ENCODE measurements at regions not wholly inside any gene's neighbourhood (a gene's known extent, or its start where the extent isn't known, plus 50 kb on each side); places are given as distances from the start of the nearest gene placed in this dataset.

GRCh38 chr2:6454286-6454990, 411.3 kb downstream of the CMPK2 start:
- no peak for DNase-seq (ENCODE audit: low spot score)
- intact Hi-C loops (cut with DNase I): no loop called here

GRCh38 chr2:6459138-6459537, 406.6 kb downstream of the CMPK2 start:
- intact Hi-C loops (cut with DNase I): no loop called here
- DNase-seq (ENCODE audit: low spot score): no peak

DNA sequence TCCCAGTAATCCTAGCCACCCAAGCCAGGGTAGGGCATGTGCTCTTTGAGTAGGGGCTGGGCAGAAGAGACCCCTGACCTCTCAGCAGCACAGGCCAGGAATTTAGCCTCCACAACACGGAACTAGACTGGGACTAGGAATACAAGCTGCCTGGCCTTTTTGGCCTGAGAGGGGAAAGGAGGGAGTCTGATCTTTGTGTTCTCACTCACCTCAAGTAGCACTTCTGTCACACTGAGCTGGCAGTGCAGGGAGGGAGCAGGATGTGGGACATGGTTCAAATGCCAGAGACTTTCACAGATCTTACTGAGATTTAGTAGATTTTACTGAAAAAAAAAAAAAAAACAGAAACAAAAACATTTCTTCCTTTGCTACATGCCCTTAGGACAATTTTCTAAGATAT, 395.2 kb downstream of the CMPK2 start:
- DNase-seq (ENCODE audit: low spot score): no peak

DNA sequence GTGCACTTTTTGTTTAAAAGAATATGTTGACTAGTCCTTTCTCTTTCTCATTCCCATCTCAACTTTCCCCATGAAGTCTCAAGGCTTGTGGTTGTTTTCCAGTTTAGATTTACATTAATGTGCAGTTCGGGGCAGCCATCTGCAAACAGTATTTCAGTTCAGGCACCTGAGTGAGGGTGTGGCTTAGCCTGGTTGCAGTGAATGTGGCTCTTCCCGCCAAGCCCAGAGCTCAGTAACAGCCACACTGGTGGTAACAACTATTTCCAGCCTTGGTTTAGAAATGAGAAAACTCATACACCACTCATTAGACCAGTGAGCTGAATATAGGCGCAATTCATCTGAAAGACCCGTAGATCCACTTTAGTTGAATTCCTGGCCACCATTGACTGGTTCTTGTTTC, 394.3 kb downstream of the CMPK2 start:
- intact Hi-C loops (cut with DNase I): no loop called here
- DNase-seq (ENCODE audit: low spot score): no peak

More for the DNA sequence above, 395.2 kb downstream of the CMPK2 start:
- intact Hi-C loops (cut with DNase I): no loop called here

DNA sequence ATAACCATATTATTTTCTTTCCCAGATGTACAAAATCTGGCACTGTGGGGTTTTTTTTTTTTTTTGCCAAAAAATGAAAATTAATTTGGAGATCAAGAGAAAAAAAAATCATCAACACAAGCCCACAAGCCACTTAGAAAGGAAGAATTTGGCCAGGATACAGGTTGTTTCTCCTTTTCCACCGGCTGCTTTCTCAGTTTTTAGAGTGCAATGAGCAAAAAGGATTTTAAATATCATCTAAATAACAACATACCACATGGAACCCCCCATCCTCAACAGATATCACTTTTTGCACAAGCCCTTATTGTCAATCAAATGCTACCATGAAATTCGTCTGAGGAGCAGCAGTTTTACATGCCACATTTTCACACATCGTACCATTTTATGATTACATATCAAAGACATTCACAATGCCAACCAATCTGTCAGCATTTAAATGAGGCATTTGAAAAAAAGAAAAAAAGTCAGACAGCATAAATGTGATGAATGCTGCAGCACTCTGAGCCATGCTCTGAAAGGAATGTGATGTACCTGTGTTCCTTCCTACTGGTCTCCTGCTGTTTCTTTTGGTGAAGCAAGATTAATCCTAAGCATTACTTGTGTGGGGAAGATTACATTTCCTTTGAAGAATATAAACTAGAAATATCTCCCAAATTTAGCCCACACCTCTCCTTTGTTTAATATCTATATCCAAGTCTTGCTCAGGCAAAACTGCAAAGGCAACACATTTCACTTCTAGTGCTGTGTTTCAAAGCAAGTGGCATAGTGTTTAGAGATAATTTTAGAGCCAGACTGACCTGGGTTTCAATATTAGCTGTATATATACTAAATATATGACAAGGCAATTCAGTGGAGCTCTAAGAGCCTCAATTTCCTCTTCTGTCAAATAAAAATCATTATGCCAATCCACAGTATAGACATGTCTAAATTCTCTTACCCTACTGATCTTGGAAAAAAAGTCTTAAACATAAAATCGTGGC, 391.3 kb downstream of the CMPK2 start:
- no peak for DNase-seq (ENCODE audit: low spot score)

GRCh38 chr2:6475155-6475940, 390.4 kb downstream of the CMPK2 start:
- intact Hi-C loops (cut with DNase I): no loop called here
- DNase-seq (ENCODE audit: low spot score): no peak

More for the DNA sequence above, 391.3 kb downstream of the CMPK2 start:
- intact Hi-C loops (cut with DNase I): no loop called here

- no peak for DNase-seq (ENCODE audit: low spot score)
Measured at GRCh38 chr2:6480514-6480913, 385.2 kb downstream of the CMPK2 start.

GRCh38 chr2:6482256-6482655, 383.5 kb downstream of the CMPK2 start:
- no peak for DNase-seq (ENCODE audit: low spot score)
- intact Hi-C loops (cut with DNase I): no loop called here

More at GRCh38 chr2:6480514-6480913, 385.2 kb downstream of the CMPK2 start:
- intact Hi-C loops (cut with DNase I): no loop called here

GRCh38 chr2:6487765-6488164, 377.9 kb downstream of the CMPK2 start:
- intact Hi-C loops (cut with DNase I): no loop called here
- DNase-seq (ENCODE audit: low spot score): no peak

GRCh38 chr2:6492573-6492972, 373.1 kb downstream of the CMPK2 start:
- intact Hi-C loops (cut with DNase I): no loop called here
- DNase-seq (ENCODE audit: low spot score): no peak

DNA sequence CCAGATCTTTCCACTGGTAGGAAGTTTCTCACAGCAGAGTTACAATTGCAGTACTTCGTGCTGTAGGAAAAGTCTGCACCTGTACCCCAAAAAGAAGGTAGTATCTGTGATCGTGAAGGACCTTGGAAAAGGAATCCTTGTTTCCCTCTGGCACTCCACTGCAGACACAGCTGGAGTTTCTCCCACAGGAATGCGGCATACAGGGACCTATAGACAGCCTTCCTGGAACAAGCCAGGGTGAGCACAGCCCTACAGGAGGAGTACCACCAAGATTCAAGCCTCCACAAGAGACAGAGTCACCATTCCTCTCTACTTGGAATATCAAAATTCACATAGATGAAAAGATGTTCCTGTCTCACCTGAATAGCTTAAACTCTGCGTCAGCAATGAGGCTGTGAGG, 372.4 kb downstream of the CMPK2 start:
- no peak for DNase-seq (ENCODE audit: low spot score)
- intact Hi-C loops (cut with DNase I): no loop called here

- no peak for DNase-seq (ENCODE audit: low spot score)
- intact Hi-C loops (cut with DNase I): no loop called here
Measured at GRCh38 chr2:6493669-6494068, 372.0 kb downstream of the CMPK2 start.

DNA sequence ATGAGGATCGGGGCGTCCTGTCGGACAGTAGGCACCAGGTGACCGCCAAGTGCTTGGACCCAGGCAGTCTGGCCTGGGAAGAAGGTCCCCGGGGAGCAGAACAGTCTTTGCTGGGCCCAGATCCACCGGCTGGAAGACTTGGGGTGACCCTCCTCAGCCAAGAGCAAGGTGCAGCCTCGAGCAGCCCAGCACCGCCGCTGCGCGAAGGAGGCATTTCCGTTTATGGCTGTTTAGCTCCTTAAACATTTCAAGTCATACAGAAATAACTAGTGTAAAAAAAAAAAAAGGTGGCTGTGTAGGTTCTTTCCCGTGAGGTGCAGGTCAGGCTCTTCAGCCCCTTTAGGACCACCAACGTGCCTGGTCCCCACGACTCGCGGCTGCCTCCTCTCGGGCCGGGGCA, 370.2 kb downstream of the CMPK2 start:
- DNase-seq (ENCODE audit: low spot score): no peak
- intact Hi-C loops (cut with DNase I): no loop called here

- DNase-seq (ENCODE audit: low spot score): no peak
- intact Hi-C loops (cut with DNase I): no loop called here
Measured at GRCh38 chr2:6496376-6496775, 369.3 kb downstream of the CMPK2 start.

- DNase-seq (ENCODE audit: low spot score): no peak
- intact Hi-C loops (cut with DNase I): no loop called here
Measured at GRCh38 chr2:6497048-6497447, 368.7 kb downstream of the CMPK2 start.

DNA sequence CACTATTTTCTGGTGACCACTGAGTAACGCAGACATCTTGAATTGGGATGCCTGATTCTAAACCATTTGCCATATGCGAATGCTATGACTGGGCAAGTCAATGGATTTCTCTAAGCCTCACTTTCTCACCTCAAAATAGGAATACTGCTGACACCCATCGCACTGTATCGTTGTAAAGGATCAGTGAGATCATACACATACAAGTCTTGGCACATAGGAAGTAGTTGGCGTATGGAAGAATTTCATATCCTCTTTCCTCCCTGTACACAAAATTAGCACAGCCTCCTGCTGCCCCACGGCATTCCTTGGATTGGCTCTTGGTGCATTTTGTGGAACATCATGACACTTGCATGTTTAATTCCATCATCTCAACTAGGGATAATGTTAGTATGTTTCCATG, 366.9 kb downstream of the CMPK2 start:
- no peak for DNase-seq (ENCODE audit: low spot score)
- intact Hi-C loops (cut with DNase I): no loop called here

GRCh38 chr2:6499691-6500090, 366.0 kb downstream of the CMPK2 start:
- intact Hi-C loops (cut with DNase I): no loop called here
- no peak for DNase-seq (ENCODE audit: low spot score)

GRCh38 chr2:6506361-6506794, 359.3 kb downstream of the CMPK2 start:
- no peak for DNase-seq (ENCODE audit: low spot score)
- intact Hi-C loops (cut with DNase I): no loop called here

DNA sequence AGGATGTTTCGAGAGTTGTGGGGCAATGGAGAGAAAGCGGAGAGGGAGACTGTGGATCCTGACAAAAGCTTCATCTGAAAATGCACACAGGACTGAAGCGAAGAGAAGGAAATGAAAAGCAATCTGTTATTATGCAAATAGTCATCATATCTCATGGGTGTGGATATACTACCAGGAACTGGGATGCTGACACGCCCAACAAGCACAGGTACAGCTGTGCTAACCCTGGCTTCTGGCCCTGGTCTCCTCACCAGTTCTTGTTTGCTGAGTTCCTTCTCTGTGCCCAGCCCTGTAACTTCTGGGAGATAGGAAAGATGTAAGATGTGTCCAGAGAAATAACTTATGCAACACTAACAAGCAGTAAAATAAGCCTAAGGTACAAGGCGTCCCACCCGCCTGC, 358.8 kb downstream of the CMPK2 start:
- DNase-seq (ENCODE audit: low spot score): no peak
- intact Hi-C loops (cut with DNase I): no loop called here

DNA sequence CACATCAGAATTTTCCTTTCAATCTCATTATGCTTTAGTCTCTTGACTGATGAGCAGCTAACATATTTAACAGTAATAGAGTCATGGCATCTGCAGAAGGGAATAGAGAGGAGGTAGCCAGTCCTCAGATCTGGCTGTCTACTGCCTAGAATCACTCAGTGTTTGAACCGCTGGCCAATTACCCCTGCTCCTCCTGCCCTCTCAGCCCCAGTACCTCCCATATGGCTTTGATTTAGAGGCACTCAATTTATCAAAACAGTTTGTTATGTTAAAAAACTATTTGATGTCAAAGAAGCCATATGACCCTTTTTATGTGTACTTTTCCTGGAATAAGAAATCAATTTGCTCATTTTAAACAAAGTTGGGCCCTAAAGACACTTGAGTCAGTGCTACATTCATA, 355.2 kb downstream of the CMPK2 start:
- intact Hi-C loops (cut with DNase I): no loop called here
- DNase-seq (ENCODE audit: low spot score): no peak
